ENCODE measurements at regions not wholly inside any gene's neighbourhood (a gene's known extent, or its start where the extent isn't known, plus 50 kb on each side); places are given as distances from the start of the nearest gene placed in this dataset.

GRCh38 chr7:113715981-113716856, 202.6 kb downstream of the PPP1R3A start:
- no peak for TF ChIP-seq CTCF (IDR thresholded peaks at IDR 0.05; ENCODE audit: poor library complexity)
- TF ChIP-seq EZH2 (IDR thresholded peaks at IDR 0.05; ENCODE audit: borderline replicate concordance) = no peak
- TF ChIP-seq EZH2phosphoT487 (IDR thresholded peaks at IDR 0.05; ENCODE audit: low read depth, severe bottlenecking, unreplicated experiment) = no peak
- no peak overlapping the region for H3K27ac ChIP-seq
- H3K79me2 ChIP-seq = no peaks in the 10 kb centered on the region
- H3K4me3 ChIP-seq = no peak overlapping the region
- H3K27me3 ChIP-seq = no peaks in the 10 kb centered on the region
- no peaks in the 10 kb centered on the region for H3K9me2 ChIP-seq (replicated peaks; ENCODE audit: insufficient read depth)
- no peaks in the 10 kb centered on the region for H4K20me1 ChIP-seq (ENCODE audit: insufficient read depth, poor library complexity, severe bottlenecking)
- no peak for DNase-seq (ENCODE audit: low spot score)
- no peak overlapping the region for H2AFZ ChIP-seq
- no peaks in the 10 kb centered on the region for H3K4me1 ChIP-seq (ENCODE audit: insufficient read depth)
- no peak overlapping the region for H3K4me2 ChIP-seq
- no peaks in the 10 kb centered on the region for H3K9me3 ChIP-seq (ENCODE audit: low read depth)
- WGBS (ENCODE audit: low lambda C conversion rate, missing lambda C conversion rate) = 54% methylated on average over 8 of the region's 8 CpGs
- no peaks in the 10 kb centered on the region for H3K36me3 ChIP-seq (replicated peaks; ENCODE audit: insufficient read depth, low read depth)

- no peaks in the 10 kb centered on the region for H3K27me3 ChIP-seq
- H3K79me2 ChIP-seq = no peaks in the 10 kb centered on the region
- H3K9me3 ChIP-seq (ENCODE audit: low read depth) = no peaks in the 10 kb centered on the region
- no peaks in the 10 kb centered on the region for H4K20me1 ChIP-seq (ENCODE audit: insufficient read depth, poor library complexity, severe bottlenecking)
- H3K36me3 ChIP-seq (replicated peaks; ENCODE audit: insufficient read depth, low read depth) = no peaks in the 10 kb centered on the region
- TF ChIP-seq EZH2 (IDR thresholded peaks at IDR 0.05; ENCODE audit: borderline replicate concordance) (no peak), EZH2phosphoT487 (IDR thresholded peaks at IDR 0.05; ENCODE audit: low read depth, severe bottlenecking, unreplicated experiment) (no peak), CTCF (IDR thresholded peaks at IDR 0.05; ENCODE audit: poor library complexity) (no peak)
- no peaks in the 10 kb centered on the region for H3K4me1 ChIP-seq (ENCODE audit: insufficient read depth)
- H2AFZ ChIP-seq = no peak overlapping the region
- no peak for DNase-seq (ENCODE audit: low spot score)
- H3K27ac ChIP-seq = no peak overlapping the region
- no peaks in the 10 kb centered on the region for H3K9me2 ChIP-seq (replicated peaks; ENCODE audit: insufficient read depth)
- no peak overlapping the region for H3K4me2 ChIP-seq
- WGBS (ENCODE audit: low lambda C conversion rate, missing lambda C conversion rate) = 32% methylated on average over 1 of the region's 1 CpG
- no peak overlapping the region for H3K4me3 ChIP-seq
Observed at GRCh38 chr7:113715262-113715661, 203.5 kb downstream of the PPP1R3A start.

GRCh38 chr7:113710310-113711096, 208.3 kb downstream of the PPP1R3A start:
- Histone ChIP-seq H4K20me1 (ENCODE audit: insufficient read depth, poor library complexity, severe bottlenecking) (no peaks in the 10 kb centered on the region), H3K27me3 (no peaks in the 10 kb centered on the region), H3K9me3 (ENCODE audit: low read depth) (no peaks in the 10 kb centered on the region), H3K4me1 (ENCODE audit: insufficient read depth) (no peaks in the 10 kb centered on the region), H2AFZ (no peak overlapping the region), H3K4me2 (no peak overlapping the region), H3K79me2 (no peaks in the 10 kb centered on the region), H3K27ac (no peak overlapping the region), H3K4me3 (no peak overlapping the region), H3K9me2 (replicated peaks; ENCODE audit: insufficient read depth) (no peaks in the 10 kb centered on the region), H3K36me3 (replicated peaks; ENCODE audit: insufficient read depth, low read depth) (no peaks in the 10 kb centered on the region)
- TF ChIP-seq EZH2 (IDR thresholded peaks at IDR 0.05; ENCODE audit: borderline replicate concordance) (no peak), CTCF (IDR thresholded peaks at IDR 0.05; ENCODE audit: poor library complexity) (peak; percentile 91), EZH2phosphoT487 (IDR thresholded peaks at IDR 0.05; ENCODE audit: low read depth, severe bottlenecking, unreplicated experiment) (no peak)
- peak; percentile 88 for DNase-seq (ENCODE audit: low spot score)
- WGBS (ENCODE audit: low lambda C conversion rate, missing lambda C conversion rate) = 47% methylated on average over 4 of the region's 4 CpGs
